ENCODE measurements at regions not wholly inside any gene's neighbourhood (a gene's known extent, or its start where the extent isn't known, plus 50 kb on each side); places are given as distances from the start of the nearest gene placed in this dataset.

DNA sequence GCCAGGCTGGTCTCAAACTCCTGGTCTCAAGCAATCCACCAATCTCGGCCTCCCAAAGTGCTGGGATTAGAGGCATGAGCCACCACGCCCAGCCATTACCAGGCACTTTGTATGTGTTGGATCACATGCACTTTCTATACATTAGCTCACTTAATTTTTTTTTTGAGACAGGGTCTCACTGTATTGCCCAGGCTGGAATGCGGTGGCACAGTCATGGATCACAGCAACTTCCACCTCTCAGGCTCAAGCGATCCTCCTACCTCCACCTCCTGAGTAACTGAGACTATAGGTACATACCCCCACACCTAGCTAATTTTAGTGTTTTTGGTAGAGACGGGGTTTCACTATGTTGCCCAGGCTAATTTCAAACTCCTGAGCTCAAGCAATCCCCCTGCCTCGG, 203.0 kb upstream of the MYL2 start:
- Histone ChIP-seq H3K4me1 (replicated peaks in 1 of 4; ENCODE audit: control insufficient read depth in 3 of 4, insufficient read depth in 4 of 4, low read length in 3 of 4) (peaks cover 0 to 6% (median 5%) of the 10 kb centered on the region in 4 experiments; a peak in 4 of 7 replicates), H3K9ac (replicated peaks in 1 of 4; ENCODE audit: extremely low read depth in 1 of 4, low read depth in 3 of 4, low read length in 3 of 4) (no peak overlapping the region), H3K79me1 (ENCODE audit: low read depth, low read length) (no peaks in the 10 kb centered on the region), H2BK15ac (ENCODE audit: low read length) (no peak overlapping the region), H4K91ac (replicated peaks; ENCODE audit: insufficient read length, low read length) (no peak overlapping the region), H3K9me3 (ENCODE audit: insufficient read depth in 2 of 2, low read depth in 1 of 2, low read length in 1 of 2) (no peaks in the 10 kb centered on the region), H2BK12ac (ENCODE audit: low read depth, low read length) (no peak overlapping the region), H4K8ac (ENCODE audit: extremely low read depth, insufficient read depth, low read length) (no peak overlapping the region), H3K27me3 (replicated peaks in 1 of 4; ENCODE audit: control insufficient read depth in 3 of 4, extremely low read depth in 1 of 4, insufficient read depth in 3 of 4, low read length in 3 of 4) (no peaks in the 10 kb centered on the region), H3K4me3 (ENCODE audit: extremely low read depth in 1 of 4, insufficient read depth in 2 of 4, low read depth in 3 of 4, low read length in 4 of 4) (no peak overlapping the region), H3K4ac (replicated peaks; ENCODE audit: insufficient read length, low read depth, low read length) (no peak overlapping the region), H4K5ac (ENCODE audit: insufficient read length, low read depth, low read length) (no peak overlapping the region), H3K18ac (ENCODE audit: extremely low read depth, low read length) (no peak overlapping the region), H2AFZ (ENCODE audit: low read length) (no peak overlapping the region), H2BK20ac (ENCODE audit: low read length) (no peak overlapping the region), H4K20me1 (replicated peaks in 1 of 2; ENCODE audit: control insufficient read depth in 1 of 2, insufficient read depth in 2 of 2, low read length in 2 of 2) (peaks cover 0 to 2% of the 10 kb centered on the region in 2 experiments), H2AK5ac (ENCODE audit: low read depth, low read length) (no peak overlapping the region), H3K36me3 (ENCODE audit: control insufficient read depth in 2 of 4, insufficient read depth in 4 of 4, low read length in 3 of 4) (no peaks in the 10 kb centered on the region), H3K14ac (ENCODE audit: insufficient read length) (no peak overlapping the region), H3K4me2 (ENCODE audit: insufficient read depth in 1 of 2, low read depth in 2 of 2, low read length in 2 of 2) (no peak overlapping the region), H3K23me2 (ENCODE audit: low read depth, low read length) (no peaks in the 10 kb centered on the region), H2BK120ac (replicated peaks; ENCODE audit: low read depth, low read length) (no peak overlapping the region), H3K56ac (replicated peaks; ENCODE audit: insufficient read length, low read depth, low read length) (no peak overlapping the region), H3K27ac (ENCODE audit: low read depth, low read length) (no peak overlapping the region), H3K23ac (ENCODE audit: insufficient read length) (no peak overlapping the region), H2BK5ac (ENCODE audit: low read depth, low read length) (no peak overlapping the region), H3K79me2 (ENCODE audit: control insufficient read depth in 1 of 2, insufficient read depth in 2 of 2, low read length in 2 of 2) (no peaks in the 10 kb centered on the region)
- DNase-seq (ENCODE audit: low read depth in 1 of 2, low spot score in 2 of 2) (no peak), FAIRE-seq (no peak)
- WGBS, 2 experiments (ENCODE audit: extremely low coverage in 1 of 2, insufficient coverage in 1 of 2, insufficient read length in 1 of 2, insufficient replicate concordance in 2 of 2, low coverage in 1 of 2, low lambda C conversion rate in 2 of 2, missing lambda C conversion rate in 1 of 2) = 86% methylated on average over 6 of the region's 6 CpGs; no CpG with 5 or more reads in 1 of the 2 experiments
- CTCF ChIA-PET (ENCODE audit: partially characterized antibody) = interaction anchor here (0.7 to 0.8 kb wide), 2 partner anchors 26 to 31 kb away, joined by 3 read pairs; no protein-coding TSS in a partner anchor
- POLR2A ChIA-PET (ENCODE audit: partially characterized antibody) = no interaction called here
- TF ChIP-seq, protein P1, sequence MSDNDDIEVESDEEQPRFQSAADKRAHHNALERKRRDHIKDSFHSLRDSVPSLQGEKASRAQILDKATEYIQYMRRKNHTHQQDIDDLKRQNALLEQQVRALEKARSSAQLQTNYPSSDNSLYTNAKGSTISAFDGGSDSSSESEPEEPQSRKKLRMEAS (IDR thresholded peaks at IDR 0.05) = no peak
- no peak for TF ChIP-seq CHD1 (IDR thresholded peaks at IDR 0.05; ENCODE audit: low read depth, low read length)
- TF ChIP-seq RBBP5 (IDR thresholded peaks at IDR 0.05; ENCODE audit: borderline replicate concordance, low read depth, low read length) = no peak
- TF ChIP-seq POU5F1 (IDR thresholded peaks at IDR 0.05; ENCODE audit: low read depth, low read length) = no peak
- TF ChIP-seq TAF7 (optimal IDR thresholded peaks at IDR 0.05; ENCODE audit: borderline replicate concordance, low read depth, low read length) = no peak
- TF ChIP-seq NRF1 (IDR thresholded peaks at IDR 0.05; ENCODE audit: low read depth, low read length) = no peak
